ENCODE measurements at regions not wholly inside any gene's neighbourhood (a gene's known extent, or its start where the extent isn't known, plus 50 kb on each side); places are given as distances from the start of the nearest gene placed in this dataset.

GRCh38 chr13:72462166-72462565 is 265.3 kb downstream of the MZT1 start:
- Histone ChIP-seq H3K27me3 (no peaks in the 10 kb centered on the region), H3K9me3 (no peaks in the 10 kb centered on the region), H3K36me3 (no peaks in the 10 kb centered on the region), H3K4me1 (no peaks in the 10 kb centered on the region), H3K27ac (no peak overlapping the region), H3K4me3 (no peak overlapping the region)
- no peak for DNase-seq
- no peak for TF ChIP-seq CTCF (IDR thresholded peaks at IDR 0.05)
- TF ChIP-seq POLR2A (IDR thresholded peaks at IDR 0.05), result no peak

GRCh38 chr13:72458701-72459100 is 268.7 kb downstream of the MZT1 start:
- H3K36me3 ChIP-seq, result no peaks in the 10 kb centered on the region
- no peaks in the 10 kb centered on the region for H3K27me3 ChIP-seq
- H3K9me3 ChIP-seq, result no peaks in the 10 kb centered on the region
- TF ChIP-seq POLR2A (IDR thresholded peaks at IDR 0.05), result no peak
- TF ChIP-seq CTCF (IDR thresholded peaks at IDR 0.05), result no peak
- no peaks in the 10 kb centered on the region for H3K4me1 ChIP-seq
- H3K4me3 ChIP-seq, result no peak overlapping the region
- H3K27ac ChIP-seq, result no peak overlapping the region
- no peak for DNase-seq

- Histone ChIP-seq H3K27ac (no peak overlapping the region), H3K9me3 (no peaks in the 10 kb centered on the region), H3K36me3 (no peaks in the 10 kb centered on the region), H3K4me3 (no peak overlapping the region), H3K4me1 (no peaks in the 10 kb centered on the region), H3K27me3 (no peaks in the 10 kb centered on the region)
- DNase-seq, result no peak
- TF ChIP-seq CTCF (IDR thresholded peaks at IDR 0.05) (no peak), POLR2A (IDR thresholded peaks at IDR 0.05) (no peak)
Measured at GRCh38 chr13:72457151-72457550, 270.3 kb downstream of the MZT1 start.

- TF ChIP-seq POLR2A (IDR thresholded peaks at IDR 0.05) (no peak), CTCF (IDR thresholded peaks at IDR 0.05) (no peak)
- Histone ChIP-seq H3K9me3 (no peaks in the 10 kb centered on the region), H3K27me3 (no peaks in the 10 kb centered on the region), H3K36me3 (no peaks in the 10 kb centered on the region), H3K4me3 (no peak overlapping the region), H3K27ac (no peak overlapping the region), H3K4me1 (no peaks in the 10 kb centered on the region)
- DNase-seq, result no peak
Measured at GRCh38 chr13:72456486-72456885, 270.9 kb downstream of the MZT1 start.

- Histone ChIP-seq H3K27me3 (no peaks in the 10 kb centered on the region), H3K9me3 (no peaks in the 10 kb centered on the region), H3K27ac (no peak overlapping the region), H3K4me3 (no peak overlapping the region), H3K36me3 (no peaks in the 10 kb centered on the region), H3K4me1 (no peaks in the 10 kb centered on the region)
- no peak for TF ChIP-seq POLR2A (IDR thresholded peaks at IDR 0.05)
- TF ChIP-seq CTCF (IDR thresholded peaks at IDR 0.05), result no peak
- no peak for DNase-seq
Measured at GRCh38 chr13:72453161-72453560, 274.3 kb downstream of the MZT1 start.

GRCh38 chr13:72448082-72448481 is 279.3 kb downstream of the MZT1 start:
- DNase-seq, result no peak
- no peaks in the 10 kb centered on the region for H3K4me1 ChIP-seq
- no peaks in the 10 kb centered on the region for H3K27me3 ChIP-seq
- H3K9me3 ChIP-seq, result no peaks in the 10 kb centered on the region
- no peak overlapping the region for H3K27ac ChIP-seq
- TF ChIP-seq CTCF (IDR thresholded peaks at IDR 0.05), result no peak
- TF ChIP-seq POLR2A (IDR thresholded peaks at IDR 0.05), result no peak
- no peak overlapping the region for H3K4me3 ChIP-seq
- no peaks in the 10 kb centered on the region for H3K36me3 ChIP-seq

All from Peyer's patch (tissue), 4 donors.